HEK293 (cell line): ENCODE measurements at regions not wholly inside any gene's neighbourhood (a gene's known extent, or its start where the extent isn't known, plus 50 kb on each side); places are given as distances from the start of the nearest gene placed in this dataset.
A peak's percentile ranks its signal among the peaks of the same experiment; 100 is the strongest.

Experiments used
- CTCF ChIA-PET: fragments of 350-600 bp; formaldehyde crosslinking; extraction: SDS; loops from one replicate; lab custom pipeline; 2021; ENCODE audit warnings: antibody characterized with exemption; lab: Yijun Ruan, JAX
- POLR2A ChIA-PET: fragments of 300-600 bp; formaldehyde crosslinking; extraction: SDS; loops from one replicate; lab custom pipeline; 2020; ENCODE audit warnings: antibody characterized with exemption, inconsistent platforms; lab: Yijun Ruan, JAX
- H3K27ac ChIP-seq: fragments of 200-500 bp; sonication (Bioruptor generic); 2 replicates; pipeline ENCODE4 v1.5.1; 2014; ENCODE audit warnings: low read depth, low read length, control low read depth, inconsistent platforms; ENCODE audit errors: extremely low read depth
- H3K36me3 ChIP-seq, 2 experiments: fragments of 200-500 bp in 1 of 2; sonication (Bioruptor generic) in 1 of 2; 1 replicate in 1 of 2; 2 replicates in 1 of 2; pipeline ENCODE4 v1.5.1; 2014 to 2017; ENCODE audit warnings: inconsistent platforms in 2 of 2, low read length in 2 of 2; ENCODE audit not compliant: control insufficient read depth in 2 of 2, insufficient read depth in 1 of 2
- H3K4me1 ChIP-seq: fragments of 200-500 bp; sonication (Bioruptor generic); 2 replicates; pipeline ENCODE4 v1.5.1; 2014; ENCODE audit warnings: mild to moderate bottlenecking, low read length, inconsistent platforms; ENCODE audit not compliant: control insufficient read depth, insufficient read depth
- H3K4me3 ChIP-seq: 2 replicates; pipeline ENCODE4 v1.5.1; 2011; ENCODE audit warnings: low read depth, mild to moderate bottlenecking, control low read depth, low read length, moderate library complexity
- H3K9me3 ChIP-seq: fragments of 200-500 bp; sonication (Bioruptor generic); 2 replicates; pipeline ENCODE4 v1.5.1; 2014; ENCODE audit warnings: low read depth, low read length, inconsistent platforms; ENCODE audit not compliant: control insufficient read depth, insufficient read depth
- BCL11A ChIP-seq: fragments of 450-650 bp; formaldehyde crosslinking; IDR thresholded peaks from 2 replicates; pipeline ENCODE4 v1.5.1; 2016; ENCODE audit warnings: low read depth, missing biosample characterization, missing genetic modification characterization
- HOXD13 ChIP-seq: sonication (generic); formaldehyde crosslinking; IDR thresholded peaks from 2 replicates; pipeline ENCODE4 v1.8.0; 2022; ENCODE audit warnings: missing genetic modification reagents, borderline replicate concordance
- SP2 ChIP-seq: fragments of 450-650 bp; formaldehyde crosslinking; IDR thresholded peaks from 2 replicates; pipeline ENCODE4 v1.5.1; 2016; ENCODE audit warnings: missing biosample characterization, missing genetic modification characterization
- ZNF146 ChIP-seq: fragments of 450-650 bp; formaldehyde crosslinking; IDR thresholded peaks from 2 replicates; pipeline ENCODE4 v1.5.1; 2016; ENCODE audit warnings: missing biosample characterization, missing genetic modification characterization
- ZNF184 ChIP-seq: fragments of 450-650 bp; IDR thresholded peaks from 2 replicates; pipeline ENCODE4 v1.5.1; 2018; ENCODE audit warnings: missing biosample characterization, mild to moderate bottlenecking, missing genetic modification characterization
- TF ChIP-seq, protein P1 (sequence below): fragments of 450-650 bp; formaldehyde crosslinking; IDR thresholded peaks from 2 replicates; pipeline ENCODE4 v1.5.1; 2017; ENCODE audit warnings: missing biosample characterization, missing genetic modification characterization
- TF ChIP-seq, protein P2 (sequence below): IDR thresholded peaks from 2 replicates; pipeline ENCODE4 v1.6.1; 2011; ENCODE audit warnings: mild to moderate bottlenecking, low read depth, low read length, borderline replicate concordance
- TF ChIP-seq, protein P3 (sequence below): fragments of 450-650 bp; formaldehyde crosslinking; IDR thresholded peaks from 2 replicates; pipeline ENCODE4 v1.5.1; 2016; ENCODE audit warnings: missing biosample characterization, missing genetic modification characterization, low read depth

DNA sequence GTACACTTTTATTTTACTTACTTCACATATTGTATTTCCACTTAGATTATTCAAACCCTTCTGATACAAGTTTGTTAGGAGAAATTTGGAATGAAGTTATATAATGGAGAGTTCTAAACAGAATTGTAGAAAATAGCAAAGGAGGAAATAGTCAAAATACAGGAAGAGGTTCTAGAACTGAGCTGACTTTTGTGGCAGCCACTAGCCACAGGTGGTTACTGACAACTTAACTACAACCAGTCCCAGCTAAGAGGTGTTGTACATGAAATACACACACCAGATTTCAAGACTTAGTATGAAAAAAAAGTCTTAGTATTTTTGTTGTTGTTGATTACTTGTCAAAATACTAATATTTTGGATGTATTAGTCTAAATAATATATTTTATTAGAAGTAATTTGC, 727.4 kb upstream of the CITED2 start:
- ChIA-PET CTCF (no interaction called here), POLR2A (no interaction called here)
- Histone ChIP-seq H3K27ac (no peak overlapping the region), H3K4me1 (no peaks in the 10 kb centered on the region), H3K9me3 (no peaks in the 10 kb centered on the region), H3K4me3 (no peak overlapping the region), H3K36me3 (no peaks in the 10 kb centered on the region)
- TF ChIP-seq, protein P1, sequence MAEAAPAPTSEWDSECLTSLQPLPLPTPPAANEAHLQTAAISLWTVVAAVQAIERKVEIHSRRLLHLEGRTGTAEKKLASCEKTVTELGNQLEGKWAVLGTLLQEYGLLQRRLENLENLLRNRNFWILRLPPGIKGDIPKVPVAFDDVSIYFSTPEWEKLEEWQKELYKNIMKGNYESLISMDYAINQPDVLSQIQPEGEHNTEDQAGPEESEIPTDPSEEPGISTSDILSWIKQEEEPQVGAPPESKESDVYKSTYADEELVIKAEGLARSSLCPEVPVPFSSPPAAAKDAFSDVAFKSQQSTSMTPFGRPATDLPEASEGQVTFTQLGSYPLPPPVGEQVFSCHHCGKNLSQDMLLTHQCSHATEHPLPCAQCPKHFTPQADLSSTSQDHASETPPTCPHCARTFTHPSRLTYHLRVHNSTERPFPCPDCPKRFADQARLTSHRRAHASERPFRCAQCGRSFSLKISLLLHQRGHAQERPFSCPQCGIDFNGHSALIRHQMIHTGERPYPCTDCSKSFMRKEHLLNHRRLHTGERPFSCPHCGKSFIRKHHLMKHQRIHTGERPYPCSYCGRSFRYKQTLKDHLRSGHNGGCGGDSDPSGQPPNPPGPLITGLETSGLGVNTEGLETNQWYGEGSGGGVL: no peak
- no peak for TF ChIP-seq HOXD13 (CRISPR knock-in tag)

DNA sequence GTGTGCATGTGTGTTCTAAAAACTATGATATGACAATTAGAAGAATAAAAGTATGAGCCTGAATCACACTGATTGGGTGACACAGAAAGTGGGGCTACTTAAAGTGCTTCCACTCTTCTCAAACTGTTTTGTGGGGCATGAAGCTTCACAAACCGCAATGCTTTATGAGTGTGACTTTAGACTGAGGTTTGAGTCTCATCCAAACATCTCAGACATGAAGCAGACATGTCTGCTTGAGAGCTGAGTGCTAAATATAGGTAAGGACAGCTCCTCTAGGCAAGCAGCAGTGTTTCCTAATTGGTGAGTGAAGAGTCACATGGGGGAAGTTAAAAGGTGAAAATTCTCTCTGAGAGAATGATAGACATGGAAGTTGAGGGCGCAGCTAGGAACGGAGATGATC, 726.9 kb upstream of the CITED2 start:
- ChIA-PET POLR2A (no interaction called here), CTCF (no interaction called here)
- Histone ChIP-seq H3K4me1 (no peaks in the 10 kb centered on the region), H3K36me3 (no peaks in the 10 kb centered on the region), H3K4me3 (no peak overlapping the region), H3K9me3 (no peaks in the 10 kb centered on the region), H3K27ac (no peak overlapping the region)
- no peak for TF ChIP-seq BCL11A (tag by site-specific recombination)
- TF ChIP-seq SP2 (tag by site-specific recombination): no peak

DNA sequence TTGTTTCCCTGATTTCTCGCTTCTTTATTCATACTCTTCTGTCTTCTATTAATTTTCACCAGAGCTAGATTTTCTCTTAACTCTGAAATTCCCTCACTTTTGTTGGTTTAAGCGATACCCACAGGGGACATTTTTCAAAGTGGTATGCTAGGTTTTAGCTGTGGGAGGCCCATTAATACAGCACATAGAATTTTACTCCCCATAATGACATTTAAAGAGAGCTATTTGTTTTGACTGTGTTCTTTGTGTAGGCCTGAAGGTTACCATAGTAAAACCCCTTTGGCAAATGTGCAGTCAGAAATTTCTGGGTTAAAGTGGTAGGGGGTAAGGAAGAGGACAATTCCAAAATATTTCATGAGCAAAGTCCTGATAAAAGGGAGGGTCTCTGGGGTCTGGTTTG, 721.1 kb upstream of the CITED2 start:
- Histone ChIP-seq H3K4me1 (no peaks in the 10 kb centered on the region), H3K36me3 (no peaks in the 10 kb centered on the region), H3K9me3 (no peaks in the 10 kb centered on the region), H3K27ac (no peak overlapping the region)
- ChIA-PET POLR2A (no interaction called here), CTCF (interaction anchor here (0.9 to 1.8 kb wide), 2 partner anchors 10 to 31 kb away, joined by 3 to 4 read pairs; no protein-coding TSS in a partner anchor)
- TF ChIP-seq, protein P2, sequence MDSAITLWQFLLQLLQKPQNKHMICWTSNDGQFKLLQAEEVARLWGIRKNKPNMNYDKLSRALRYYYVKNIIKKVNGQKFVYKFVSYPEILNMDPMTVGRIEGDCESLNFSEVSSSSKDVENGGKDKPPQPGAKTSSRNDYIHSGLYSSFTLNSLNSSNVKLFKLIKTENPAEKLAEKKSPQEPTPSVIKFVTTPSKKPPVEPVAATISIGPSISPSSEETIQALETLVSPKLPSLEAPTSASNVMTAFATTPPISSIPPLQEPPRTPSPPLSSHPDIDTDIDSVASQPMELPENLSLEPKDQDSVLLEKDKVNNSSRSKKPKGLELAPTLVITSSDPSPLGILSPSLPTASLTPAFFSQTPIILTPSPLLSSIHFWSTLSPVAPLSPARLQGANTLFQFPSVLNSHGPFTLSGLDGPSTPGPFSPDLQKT: no peak
- TF ChIP-seq, all 188 proteins: peak for 0
- H3K4me3 ChIP-seq: no peak overlapping the region

DNA sequence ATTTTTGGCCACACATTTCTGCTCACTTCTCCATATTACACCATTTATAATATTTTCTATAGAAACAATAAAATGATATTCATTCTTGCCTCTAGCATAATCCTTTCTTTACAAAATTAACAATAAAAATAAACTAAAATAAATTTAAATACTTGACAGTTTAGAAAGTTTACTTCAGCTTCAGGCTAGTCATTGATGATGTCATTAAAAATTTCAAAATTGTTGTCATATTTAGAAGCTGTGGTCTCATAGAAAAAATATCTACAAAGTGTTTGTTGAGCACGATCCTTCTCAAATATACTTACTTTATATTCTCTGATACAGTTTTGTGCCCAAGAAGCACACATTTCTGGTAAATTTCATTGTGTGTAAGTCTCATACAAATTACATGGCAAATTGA, 717.4 kb upstream of the CITED2 start:
- H3K4me3 ChIP-seq: no peak overlapping the region
- H3K9me3 ChIP-seq: no peaks in the 10 kb centered on the region
- CTCF ChIA-PET: interaction anchor here (1.2 kb wide), 1 partner anchor 28 kb away, joined by 3 read pairs; no protein-coding TSS in a partner anchor
- H3K27ac ChIP-seq: no peak overlapping the region
- no peaks in the 10 kb centered on the region for H3K36me3 ChIP-seq
- no peaks in the 10 kb centered on the region for H3K4me1 ChIP-seq
- TF ChIP-seq ZNF146: no peak
- TF ChIP-seq, protein P3, sequence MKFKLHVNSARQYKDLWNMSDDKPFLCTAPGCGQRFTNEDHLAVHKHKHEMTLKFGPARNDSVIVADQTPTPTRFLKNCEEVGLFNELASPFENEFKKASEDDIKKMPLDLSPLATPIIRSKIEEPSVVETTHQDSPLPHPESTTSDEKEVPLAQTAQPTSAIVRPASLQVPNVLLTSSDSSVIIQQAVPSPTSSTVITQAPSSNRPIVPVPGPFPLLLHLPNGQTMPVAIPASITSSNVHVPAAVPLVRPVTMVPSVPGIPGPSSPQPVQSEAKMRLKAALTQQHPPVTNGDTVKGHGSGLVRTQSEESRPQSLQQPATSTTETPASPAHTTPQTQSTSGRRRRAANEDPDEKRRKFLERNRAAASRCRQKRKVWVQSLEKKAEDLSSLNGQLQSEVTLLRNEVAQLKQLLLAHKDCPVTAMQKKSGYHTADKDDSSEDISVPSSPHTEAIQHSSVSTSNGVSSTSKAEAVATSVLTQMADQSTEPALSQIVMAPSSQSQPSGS: peak; percentile 72
- TF ChIP-seq, all 188 proteins: peak for 1
- POLR2A ChIA-PET: no interaction called here

DNA sequence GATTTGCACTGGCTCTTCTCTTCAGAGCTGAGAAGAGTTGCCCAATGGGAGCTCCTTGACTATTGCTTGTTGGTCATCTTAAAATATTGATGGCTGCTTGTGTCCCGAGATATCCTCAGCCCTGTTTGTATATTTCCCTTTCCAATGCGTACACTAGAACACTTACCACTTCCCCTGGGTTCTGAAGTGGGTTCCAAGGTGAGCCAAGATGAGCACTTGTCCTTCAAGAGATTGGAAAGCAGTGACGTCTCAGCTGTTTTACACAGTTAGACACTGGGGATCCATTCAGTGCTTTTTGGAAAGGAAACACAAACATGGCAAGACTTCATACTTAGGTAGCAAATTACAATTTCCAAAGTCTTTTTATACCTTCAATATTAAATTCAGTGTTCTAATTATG, 716.4 kb upstream of the CITED2 start:
- no peaks in the 10 kb centered on the region for H3K9me3 ChIP-seq
- H3K4me3 ChIP-seq: no peak overlapping the region
- no peaks in the 10 kb centered on the region for H3K36me3 ChIP-seq
- no peaks in the 10 kb centered on the region for H3K4me1 ChIP-seq
- TF ChIP-seq ZNF184 (tag by site-specific recombination): no peak
- CTCF ChIA-PET: interaction anchor here (0.6 kb wide), 1 partner anchor 554 kb away, joined by 3 read pairs; no protein-coding TSS in a partner anchor
- POLR2A ChIA-PET: no interaction called here
- H3K27ac ChIP-seq: no peak overlapping the region
